A673 (cell line): ENCODE measurements at regions not wholly inside any gene's neighbourhood (a gene's known extent, or its start where the extent isn't known, plus 50 kb on each side); places are given as distances from the start of the nearest gene placed in this dataset.

Experiments
- BruUV-seq: library from RNA; stranded (reverse); fragments of 400-500 nt; replicated peaks from 2 replicates; lab custom pipeline; 2021; lab: Mats Ljungman, UMichigan
- CTCF ChIA-PET: fragments of 300-600 bp; sonication (Branson Sonifier 250); formaldehyde crosslinking; loops from one replicate; lab custom pipeline; 2022; ENCODE audit warnings: antibody characterized with exemption; lab: Charles Lee
- POLR2A ChIA-PET: fragments of 300-600 bp; sonication (Branson Sonifier 250); formaldehyde crosslinking; loops from one replicate; lab custom pipeline; 2022; ENCODE audit warnings: antibody characterized with exemption; ENCODE audit not compliant: low non-redundant PET; lab: Charles Lee
- DNase-seq: peaks from one replicate; pipeline ENCODE4 v3.0.0-alpha.2; 2015; ENCODE audit warnings: low spot score
- H3K27ac ChIP-seq: fragments of 200-600 bp; sonication (generic); 2 replicates; pipeline ENCODE4 v1.5.1; 2016; ENCODE audit warnings: mixed run types, low read depth, mild to moderate bottlenecking, mixed read lengths, antibody characterized with exemption, low read length; ENCODE audit not compliant: poor library complexity, severe bottlenecking
- H3K27me3 ChIP-seq: fragments of 200-600 bp; sonication (generic); replicated peaks from 2 replicates; pipeline ENCODE4 v1.6.1; 2017; ENCODE audit warnings: mixed run types, low read depth, mild to moderate bottlenecking, mixed read lengths, antibody characterized with exemption, low read length; ENCODE audit not compliant: insufficient read depth, poor library complexity
- H3K36me3 ChIP-seq: fragments of 200-600 bp; sonication (generic); 2 replicates; pipeline ENCODE4 v1.6.1; 2016; ENCODE audit warnings: mixed run types, mild to moderate bottlenecking, mixed read lengths, antibody characterized with exemption, low read length; ENCODE audit not compliant: insufficient read depth, poor library complexity, severe bottlenecking
- H3K4me1 ChIP-seq: fragments of 200-600 bp; sonication (generic); 2 replicates; pipeline ENCODE4 v1.6.1; 2017; ENCODE audit warnings: mixed run types, mild to moderate bottlenecking, mixed read lengths, antibody characterized with exemption, low read length; ENCODE audit not compliant: insufficient read depth, poor library complexity, severe bottlenecking
- H3K4me3 ChIP-seq: fragments of 200-600 bp; sonication (generic); 2 replicates; pipeline ENCODE4 v1.5.1; 2016; ENCODE audit warnings: low read depth, mixed run types, mild to moderate bottlenecking, mixed read lengths, low read length; ENCODE audit not compliant: poor library complexity, severe bottlenecking
- H3K9me3 ChIP-seq: fragments of 200-600 bp; sonication (generic); 2 replicates; pipeline ENCODE4 v1.6.1; 2016; ENCODE audit warnings: mixed run types, low read depth, mild to moderate bottlenecking, mixed read lengths, antibody characterized with exemption, low read length; ENCODE audit not compliant: poor library complexity, severe bottlenecking
- CTCF ChIP-seq: fragments of 300-800, 200-600 bp; sonication (generic); conservative IDR thresholded peaks from 2 replicates; pipeline ENCODE4 v1.5.1; 2017; ENCODE audit warnings: low read depth, mild to moderate bottlenecking, antibody characterized with exemption, low read length, moderate library complexity, mixed read lengths
- EZH2 ChIP-seq: fragments of 200-600 bp; sonication (generic); IDR thresholded peaks from 2 replicates; pipeline ENCODE4 v1.6.1; 2017; ENCODE audit warnings: borderline replicate concordance, low read depth, mild to moderate bottlenecking, mixed read lengths, antibody characterized with exemption, low read length; ENCODE audit not compliant: poor library complexity, severe bottlenecking
- intact Hi-C: fragments of 100-400 bp; cut with micrococcal nuclease; formaldehyde crosslinking; loops from one replicate; pipeline ENCODE4 v1.10.0; 2022; ENCODE audit not compliant: unreplicated experiment

GRCh38 chr6:143591441-143591840 lies 79.9 kb upstream of the FUCA2 start:
- Histone ChIP-seq H3K36me3 (no peaks in the 10 kb centered on the region), H3K27ac (no peak overlapping the region), H3K4me1 (no peaks in the 10 kb centered on the region), H3K4me3 (no peak overlapping the region), H3K27me3 (no peaks in the 10 kb centered on the region), H3K9me3 (no peaks in the 10 kb centered on the region)
- ChIA-PET CTCF (no interaction called here), POLR2A (no interaction called here)
- TF ChIP-seq CTCF (no peak), EZH2 (no peak)
- no TSS peak for BruUV-seq
- no peak for DNase-seq
- intact Hi-C loops, result loop anchor here (5.0 kb wide), 1 partner anchor 421 kb away; no protein-coding TSS in a partner anchor

GRCh38 chr6:143589162-143589561 lies 77.6 kb upstream of the FUCA2 start:
- Histone ChIP-seq H3K27ac (no peak overlapping the region), H3K27me3 (no peaks in the 10 kb centered on the region), H3K4me3 (no peak overlapping the region), H3K4me1 (no peaks in the 10 kb centered on the region), H3K9me3 (no peaks in the 10 kb centered on the region), H3K36me3 (no peaks in the 10 kb centered on the region)
- CTCF ChIA-PET, result no interaction called here
- DNase-seq, result no peak
- POLR2A ChIA-PET, result no interaction called here
- no peak for TF ChIP-seq EZH2
- TF ChIP-seq CTCF, result no peak
- no TSS peak for BruUV-seq
- intact Hi-C loops, result no loop called here

GRCh38 chr6:143586557-143586956 lies 75.0 kb upstream of the FUCA2 start:
- ChIA-PET CTCF (no interaction called here), POLR2A (no interaction called here)
- no peak for DNase-seq
- Histone ChIP-seq H3K36me3 (no peaks in the 10 kb centered on the region), H3K9me3 (no peaks in the 10 kb centered on the region), H3K27me3 (peaks cover 4% of the 10 kb centered on the region), H3K4me1 (no peaks in the 10 kb centered on the region), H3K27ac (no peak overlapping the region), H3K4me3 (no peak overlapping the region)
- intact Hi-C loops, result no loop called here
- no peak for TF ChIP-seq EZH2
- no peak for TF ChIP-seq CTCF
- BruUV-seq, result no TSS peak
